Ramos (cell line): ENCODE measurements at regions not wholly inside any gene's neighbourhood (a gene's known extent, or its start where the extent isn't known, plus 50 kb on each side); places are given as distances from the start of the nearest gene placed in this dataset.

ENCODE experiments used
- in situ Hi-C: fragments of 300-500 bp; cut with MboI; formaldehyde crosslinking; loops from one replicate; pipeline ENCODE4 v1.14.3; 2022; ENCODE audit warnings: low sequenced_read_pairs; ENCODE audit not compliant: unreplicated experiment

DNA sequence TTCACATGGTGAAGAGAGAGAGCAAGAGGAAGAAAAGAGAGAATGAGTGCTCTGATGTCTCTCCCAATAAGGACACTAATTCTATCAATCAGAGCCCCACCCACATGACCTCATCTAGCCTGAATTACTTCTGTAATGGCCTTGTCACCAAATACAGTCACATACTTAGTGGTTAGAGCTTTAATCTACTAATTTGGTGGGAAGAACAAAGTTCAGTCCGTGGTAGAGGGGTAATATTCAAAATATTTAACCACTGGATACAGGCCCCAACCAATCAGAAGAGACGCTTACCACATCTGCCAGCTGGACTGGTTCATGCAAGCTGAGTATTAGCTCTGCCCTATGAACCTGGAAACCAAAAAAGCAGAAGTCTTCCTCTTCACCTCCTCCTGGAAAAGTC, 336.3 kb upstream of the NFE2L3 start:
- in situ Hi-C loops, result no loop called here

DNA sequence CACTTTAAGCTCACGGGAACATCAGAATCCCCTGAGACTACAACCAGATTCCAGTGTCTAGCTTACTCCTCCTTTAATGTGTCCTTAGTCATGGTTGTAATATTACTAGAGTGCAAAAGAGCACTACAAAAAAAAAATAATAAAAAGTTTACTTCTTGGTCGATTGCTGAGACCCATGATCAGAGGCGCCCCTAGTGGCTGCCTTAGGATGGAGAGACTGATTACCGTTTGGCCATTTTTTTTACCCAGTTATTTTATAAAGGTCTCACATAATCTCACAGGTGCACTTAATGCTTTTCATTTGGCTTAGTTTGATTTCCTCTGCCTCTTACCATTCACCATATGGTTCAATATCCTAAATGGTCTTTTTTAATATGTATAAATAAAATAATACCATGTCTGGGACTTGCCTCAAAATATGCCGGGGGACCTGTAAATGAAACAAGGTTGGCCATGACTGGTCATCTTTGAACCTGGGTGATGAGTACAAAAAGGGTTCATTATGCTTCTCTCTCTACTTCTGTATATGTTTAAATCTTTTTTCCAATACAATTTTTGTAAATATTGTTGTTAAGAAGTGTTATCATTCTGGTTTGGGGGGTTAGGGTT, 331.5 kb upstream of the NFE2L3 start:
- in situ Hi-C loops, result no loop called here

DNA sequence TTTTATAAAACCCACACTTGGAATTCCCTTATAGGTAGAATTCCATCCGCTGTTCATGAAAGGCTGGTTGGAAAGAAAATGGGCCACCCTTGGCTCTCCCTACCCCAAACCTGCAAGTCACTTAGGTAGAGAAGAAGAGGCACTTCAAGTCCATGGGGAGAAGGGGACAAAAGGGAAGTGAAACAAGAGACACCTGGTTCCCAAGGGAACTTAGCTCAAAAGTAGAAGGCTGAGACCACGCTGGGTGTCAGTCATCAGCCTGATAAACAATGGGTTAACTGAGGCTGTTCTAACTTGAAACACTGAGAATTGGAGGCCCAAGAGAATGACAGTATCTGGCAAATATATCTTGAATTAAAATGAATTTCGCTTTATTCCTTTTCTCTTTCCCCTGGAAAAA, 330.8 kb upstream of the NFE2L3 start:
- in situ Hi-C loops, result no loop called here

DNA sequence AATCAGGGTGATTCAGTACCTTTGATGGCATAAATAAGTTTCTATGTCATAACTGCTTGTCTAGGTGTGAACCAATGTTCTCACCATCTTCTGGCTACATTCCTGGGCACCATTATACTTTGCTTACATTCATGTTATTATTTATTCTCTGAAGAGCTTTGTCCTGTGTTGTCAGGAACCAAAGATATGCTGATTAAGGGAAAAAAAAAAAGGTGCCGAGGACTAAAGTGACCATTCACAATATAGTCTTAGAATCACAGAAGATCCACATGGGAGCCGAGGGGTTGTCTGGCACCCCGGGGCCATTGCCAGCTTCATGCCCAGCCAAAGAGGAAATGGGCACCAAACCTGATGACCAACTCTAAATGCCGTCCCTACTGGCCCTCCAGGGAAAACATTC, 329.2 kb upstream of the NFE2L3 start:
- in situ Hi-C loops, result no loop called here

DNA sequence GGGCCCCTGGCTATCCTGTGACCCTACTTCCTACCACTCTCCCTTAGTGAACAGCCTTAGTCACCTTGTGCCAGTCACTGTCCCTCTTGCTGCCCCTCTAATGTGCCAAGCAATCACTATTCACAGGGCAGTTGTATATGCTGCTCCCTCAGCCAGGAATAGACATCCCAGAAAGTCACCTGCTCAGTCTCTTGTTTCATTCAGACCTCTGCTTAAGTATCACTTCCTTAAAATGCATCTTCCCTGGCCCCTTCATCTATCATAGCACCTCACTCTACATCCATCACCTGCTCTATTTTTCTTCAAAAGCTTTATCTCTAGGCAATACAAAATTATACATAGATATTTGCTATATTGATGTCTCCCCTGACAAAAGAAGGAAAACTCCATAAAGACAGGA, 328.4 kb upstream of the NFE2L3 start:
- in situ Hi-C loops, result no loop called here

DNA sequence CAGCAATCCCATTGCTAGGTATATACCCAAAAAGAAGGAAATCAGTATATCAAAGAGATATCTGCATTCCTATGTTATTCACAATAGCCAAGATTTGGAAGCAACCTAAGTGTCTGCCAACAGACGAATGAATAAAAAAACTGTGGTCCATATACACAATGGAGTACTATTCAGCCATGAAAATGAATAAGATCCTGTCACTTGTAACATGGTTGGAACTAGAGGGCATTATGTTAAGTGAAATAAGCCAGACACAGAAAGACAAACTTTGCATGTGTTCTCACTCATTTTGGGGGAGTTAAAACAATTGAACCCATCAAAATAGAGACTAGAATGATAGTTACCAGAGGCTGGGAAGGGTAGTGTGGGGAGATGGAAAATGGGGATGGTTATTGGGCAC, 323.5 kb upstream of the NFE2L3 start:
- in situ Hi-C loops, result no loop called here

DNA sequence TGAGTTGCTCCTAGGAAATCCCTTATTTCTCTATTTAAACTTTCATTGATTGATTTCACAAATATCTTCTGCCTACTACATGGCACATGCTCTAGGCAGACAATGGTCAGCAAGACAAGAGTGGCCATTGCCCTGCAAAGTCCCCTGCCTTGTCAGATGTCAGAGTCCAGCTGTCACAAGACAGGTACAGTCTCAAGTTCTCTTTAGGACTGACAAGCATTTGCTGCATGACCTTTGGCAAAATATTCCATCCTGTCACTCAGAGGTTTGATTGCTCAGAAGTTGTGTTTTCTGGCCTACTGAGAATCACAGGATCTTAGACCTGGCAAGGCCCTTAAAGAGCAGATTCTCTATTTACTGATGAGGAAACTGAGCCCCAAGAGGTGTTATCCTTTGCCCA, 322.3 kb upstream of the NFE2L3 start:
- in situ Hi-C loops, result no loop called here

DNA sequence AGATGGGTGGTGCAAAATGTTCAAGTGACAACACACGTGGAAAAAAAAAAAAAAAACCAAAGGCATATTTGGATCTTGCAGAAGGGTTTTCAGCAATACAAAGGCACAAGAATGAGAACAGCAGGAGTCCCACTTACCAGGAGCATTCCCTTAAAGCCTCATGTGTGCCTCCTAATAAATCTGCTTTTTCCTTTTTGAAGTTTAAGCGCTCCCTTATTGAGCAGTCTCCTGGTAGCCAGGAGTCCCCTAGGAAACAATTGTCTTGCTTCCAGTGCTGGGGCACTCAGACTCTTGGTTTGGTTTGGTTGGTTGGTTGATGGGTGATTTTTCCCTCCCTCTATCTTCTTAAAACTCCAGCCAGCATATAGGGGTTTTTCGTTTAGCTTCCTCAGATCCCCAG, 321.8 kb upstream of the NFE2L3 start:
- in situ Hi-C loops, result no loop called here

DNA sequence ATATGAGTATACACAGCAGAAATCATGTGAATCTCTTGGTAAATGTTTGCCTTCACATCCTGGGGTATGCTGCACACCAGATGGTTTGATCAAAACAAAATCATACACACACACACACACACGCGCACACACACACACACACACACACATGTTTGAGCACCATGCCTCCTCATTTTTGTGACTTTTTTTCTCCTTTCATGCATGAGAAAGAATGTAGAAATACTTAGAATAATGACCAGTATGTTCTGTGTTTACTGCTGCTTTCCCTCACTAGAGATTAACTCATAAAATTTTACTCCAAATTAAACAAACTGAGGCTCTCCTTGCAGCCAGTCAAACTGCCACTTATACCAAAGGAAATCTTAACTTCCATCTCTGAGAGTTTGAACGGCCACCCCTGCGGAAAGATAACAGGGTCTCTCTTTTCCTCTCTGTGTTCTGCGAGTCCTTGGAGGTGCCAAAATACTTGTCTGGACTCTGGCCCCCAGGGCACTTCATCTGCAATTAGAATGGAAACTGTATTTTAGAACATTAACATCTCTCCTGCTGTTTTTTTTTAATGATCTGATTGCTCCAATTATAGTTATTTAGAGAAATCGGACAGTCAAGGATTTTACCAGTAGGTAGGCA, 320.8 kb upstream of the NFE2L3 start:
- in situ Hi-C loops, result no loop called here

DNA sequence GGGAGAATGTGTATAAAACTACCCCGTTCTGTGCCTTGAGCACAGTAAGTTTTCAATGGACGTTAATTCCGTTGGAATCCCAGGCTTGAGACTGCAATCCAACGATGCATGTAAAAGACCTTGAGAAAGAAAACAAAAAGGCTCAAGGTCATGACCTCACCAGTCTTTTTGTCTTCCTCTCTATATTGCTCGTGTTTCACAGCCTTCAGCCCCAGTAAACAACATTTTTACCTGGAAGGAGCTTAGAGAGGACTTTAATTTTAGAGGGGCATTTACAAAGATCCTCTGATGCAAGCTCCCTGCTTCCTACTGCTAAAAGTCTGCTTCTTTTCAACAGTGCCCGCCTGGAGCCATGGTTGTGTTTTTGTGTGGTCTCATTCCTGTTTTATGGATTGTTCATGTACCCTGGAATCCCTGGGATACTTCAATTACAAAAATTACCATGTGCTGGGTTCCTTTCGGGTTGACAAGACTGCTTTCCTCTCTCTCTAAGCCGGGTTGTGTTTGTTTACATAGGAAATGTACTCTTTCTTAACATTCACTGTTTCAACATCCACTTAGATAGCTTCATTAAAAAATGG, 320.1 kb upstream of the NFE2L3 start:
- in situ Hi-C loops, result no loop called here

DNA sequence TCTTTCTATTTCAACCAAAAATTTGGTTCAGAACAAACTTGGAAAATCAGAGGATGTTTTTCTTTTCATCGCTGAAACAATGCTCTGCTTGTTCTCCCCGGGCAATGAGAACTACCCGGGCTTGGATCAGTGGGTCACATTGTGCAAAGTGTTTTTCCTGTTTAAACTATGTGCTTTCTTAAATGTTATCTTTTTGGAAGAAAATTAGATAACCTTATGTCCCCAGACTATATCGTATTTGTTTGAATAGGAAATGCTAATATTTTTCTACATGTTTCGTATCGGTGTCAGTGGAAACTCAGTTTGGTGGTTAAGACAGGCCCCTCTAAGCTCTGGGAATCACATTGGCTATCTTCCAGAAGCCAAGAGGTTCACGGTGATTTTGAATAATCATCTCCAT, 319.5 kb upstream of the NFE2L3 start:
- in situ Hi-C loops, result no loop called here

DNA sequence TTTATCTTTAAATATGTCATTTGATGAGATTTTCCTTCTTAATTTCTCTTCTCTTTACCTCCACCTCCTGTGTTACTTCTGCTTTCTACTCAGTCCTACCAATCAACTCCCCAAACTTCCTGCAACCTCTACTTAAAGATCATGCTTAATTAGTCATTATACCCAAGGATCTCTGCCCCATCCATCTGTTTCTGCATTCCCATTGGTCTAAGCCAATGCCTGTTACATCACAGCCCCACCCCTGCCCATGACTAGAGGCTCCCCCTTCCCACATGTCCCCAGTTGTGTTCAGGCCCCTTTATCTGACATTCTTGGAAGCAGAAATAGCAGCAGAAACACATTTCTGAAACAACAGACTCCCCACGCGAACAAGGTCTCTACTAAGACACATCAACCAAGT, 319.1 kb upstream of the NFE2L3 start:
- in situ Hi-C loops, result no loop called here

DNA sequence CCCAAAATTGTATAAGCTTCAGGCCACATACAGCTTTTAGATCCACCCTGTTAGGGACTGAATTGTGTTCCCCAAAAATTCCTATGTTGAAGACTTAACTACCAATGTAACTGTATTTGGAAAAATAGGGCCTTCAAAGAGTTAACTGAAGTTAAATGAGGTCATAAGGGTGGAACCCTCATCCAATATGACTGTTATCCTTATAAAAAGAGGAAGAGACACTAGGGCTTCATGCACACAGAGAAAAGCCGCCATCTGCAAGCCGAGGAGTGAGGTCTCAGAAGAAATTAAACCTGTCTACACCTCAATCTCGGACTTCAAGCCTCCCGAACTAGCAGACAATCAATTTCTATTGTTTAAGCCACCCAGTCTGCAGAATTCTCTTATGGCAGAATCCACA, 317.9 kb upstream of the NFE2L3 start:
- in situ Hi-C loops, result no loop called here

DNA sequence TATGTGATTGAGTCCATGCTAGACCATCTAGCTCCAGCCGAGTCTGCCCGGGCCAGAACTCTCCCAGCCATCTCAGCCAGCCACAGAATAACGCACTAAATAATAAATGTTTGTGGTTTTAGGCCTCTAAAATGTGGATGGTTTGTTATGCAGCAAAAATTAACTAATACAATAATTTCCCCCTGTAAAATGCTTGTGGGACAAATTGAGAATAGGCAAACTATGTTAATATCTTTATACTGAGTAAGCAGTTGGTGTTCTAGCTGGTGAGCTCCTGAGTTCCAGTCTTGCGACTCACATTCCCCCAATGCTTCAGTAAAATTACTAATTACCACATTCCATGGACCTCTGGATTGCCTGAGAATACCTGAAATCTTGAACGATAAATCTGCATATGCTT, 316.8 kb upstream of the NFE2L3 start:
- in situ Hi-C loops, result no loop called here

DNA sequence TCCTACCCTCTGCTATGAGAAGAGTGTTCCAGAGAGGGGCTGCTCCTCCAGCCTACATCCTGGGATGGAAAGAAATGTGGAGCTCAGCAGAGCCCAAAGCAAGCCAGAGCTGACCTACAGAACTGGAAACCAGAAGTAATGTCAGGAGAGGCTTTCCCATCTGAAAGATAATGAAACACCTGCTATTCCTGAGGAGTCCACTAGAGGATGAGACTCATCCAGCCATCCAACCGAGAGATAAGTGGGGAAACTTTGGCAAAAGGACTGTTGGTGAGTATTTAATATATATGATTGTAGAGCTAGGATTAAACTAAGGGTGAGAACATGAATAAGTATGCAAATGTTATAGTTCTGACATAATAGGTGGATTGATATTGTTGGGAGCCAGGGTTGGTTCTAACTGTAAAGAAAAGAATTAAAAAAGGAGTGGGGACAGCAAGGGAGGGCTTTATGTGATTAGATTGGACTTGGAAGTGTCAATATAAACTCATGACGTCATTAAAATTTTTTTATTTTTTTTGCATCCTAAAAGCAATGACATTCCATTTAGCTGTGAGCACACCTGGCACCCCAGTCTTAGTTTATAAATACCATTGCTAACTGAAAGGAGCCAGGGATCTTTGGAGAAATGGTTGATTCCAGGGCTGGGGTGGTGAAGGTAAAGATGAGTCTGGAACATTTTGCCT, 312.8 kb upstream of the NFE2L3 start:
- in situ Hi-C loops, result no loop called here

DNA sequence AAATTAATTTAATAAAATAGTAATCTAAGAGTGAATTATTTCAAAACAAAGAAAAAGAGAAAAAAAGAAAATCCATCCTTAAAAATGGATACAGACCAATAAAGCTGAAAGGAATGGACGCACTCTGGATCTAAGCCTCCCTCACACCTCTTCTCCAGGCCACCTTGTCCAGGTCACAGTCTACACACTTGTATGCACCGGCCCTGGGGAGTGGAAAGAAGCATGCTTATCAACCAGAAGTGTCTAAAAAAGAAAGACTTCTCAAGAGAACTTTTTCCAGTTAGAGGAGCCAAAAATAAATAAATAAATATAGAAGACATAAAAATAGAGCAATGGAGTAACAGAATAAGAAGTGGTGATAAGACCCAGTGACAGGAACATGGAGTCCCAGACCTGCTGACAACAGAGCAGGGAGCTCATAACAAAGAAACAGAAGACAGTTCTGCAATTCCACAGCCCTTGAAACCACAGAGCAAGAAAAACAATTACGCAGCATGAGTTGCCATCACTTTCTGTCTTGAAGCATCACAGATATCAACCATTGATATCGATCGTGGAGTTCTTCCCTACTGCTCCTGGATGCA, 311.7 kb upstream of the NFE2L3 start:
- in situ Hi-C loops, result loop anchor here (10.0 kb wide), 1 partner anchor 266 kb away; no protein-coding TSS in a partner anchor

DNA sequence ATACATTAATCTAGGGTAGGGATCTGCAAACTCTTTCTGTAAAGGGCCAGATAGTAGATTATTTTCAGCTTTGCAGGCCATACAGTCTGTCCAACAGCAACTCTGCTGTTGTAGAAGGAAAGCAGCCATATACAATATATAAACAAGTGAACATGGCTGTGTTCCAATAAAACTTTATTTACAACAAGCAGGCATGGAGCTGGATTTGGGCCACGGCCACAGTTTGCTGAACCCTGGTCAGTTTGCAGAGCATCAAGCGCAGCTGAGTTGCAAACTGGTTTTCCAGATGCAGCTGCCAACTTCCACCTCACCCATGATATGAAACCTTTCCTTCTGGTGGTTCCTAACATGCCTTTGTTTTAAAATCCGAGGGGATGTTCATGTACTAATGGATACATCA, 310.4 kb upstream of the NFE2L3 start:
- in situ Hi-C loops, result loop anchor here (10.0 kb wide), 1 partner anchor 267 kb away; no protein-coding TSS in a partner anchor

DNA sequence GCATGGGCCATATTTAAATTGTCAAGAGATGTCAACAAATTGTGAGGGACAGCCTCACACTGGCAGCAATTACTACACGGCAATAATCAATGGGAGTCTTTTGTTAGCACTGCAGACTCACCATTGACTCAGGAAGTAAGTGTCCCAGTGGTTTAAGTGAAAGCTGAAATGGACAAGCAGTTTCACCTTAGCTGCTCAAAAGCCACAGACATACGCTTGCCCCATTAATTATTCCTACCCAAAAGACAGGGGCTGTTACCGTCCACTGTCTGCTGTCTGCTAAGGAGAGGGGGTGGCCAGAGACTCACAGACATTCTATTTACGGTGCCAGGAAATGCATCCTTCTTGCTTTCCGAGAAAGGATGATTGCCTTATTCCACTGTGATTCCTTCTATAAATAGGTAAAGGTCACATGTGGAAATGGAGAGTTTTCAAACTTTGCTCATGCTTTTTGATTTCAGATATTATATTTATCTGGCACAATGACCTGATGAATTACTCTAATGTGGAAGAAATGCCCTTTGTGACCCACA, 309.7 kb upstream of the NFE2L3 start:
- in situ Hi-C loops, result loop anchor here (10.0 kb wide), 1 partner anchor 267 kb away; no protein-coding TSS in a partner anchor

DNA sequence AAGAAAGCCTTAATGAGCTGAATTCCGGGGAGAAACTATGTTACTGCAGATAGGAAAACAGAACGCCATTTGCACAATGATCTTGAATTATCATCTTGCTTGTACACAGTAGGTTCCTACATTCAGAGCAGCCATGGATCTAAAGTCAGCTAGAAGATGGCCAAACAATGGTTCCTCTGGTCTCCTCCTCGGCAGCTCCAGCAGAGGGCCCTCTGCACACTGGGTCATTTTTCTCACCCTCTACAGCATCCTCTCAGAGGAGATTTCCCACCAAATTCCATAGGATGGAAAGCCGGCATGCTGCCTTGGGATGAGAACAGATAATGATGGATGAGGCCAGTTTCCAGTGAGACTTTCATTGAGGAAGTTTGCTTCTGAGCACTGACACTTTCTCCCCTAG, 308.5 kb upstream of the NFE2L3 start:
- in situ Hi-C loops, result loop anchor here (10.0 kb wide), 1 partner anchor 269 kb away; no protein-coding TSS in a partner anchor

DNA sequence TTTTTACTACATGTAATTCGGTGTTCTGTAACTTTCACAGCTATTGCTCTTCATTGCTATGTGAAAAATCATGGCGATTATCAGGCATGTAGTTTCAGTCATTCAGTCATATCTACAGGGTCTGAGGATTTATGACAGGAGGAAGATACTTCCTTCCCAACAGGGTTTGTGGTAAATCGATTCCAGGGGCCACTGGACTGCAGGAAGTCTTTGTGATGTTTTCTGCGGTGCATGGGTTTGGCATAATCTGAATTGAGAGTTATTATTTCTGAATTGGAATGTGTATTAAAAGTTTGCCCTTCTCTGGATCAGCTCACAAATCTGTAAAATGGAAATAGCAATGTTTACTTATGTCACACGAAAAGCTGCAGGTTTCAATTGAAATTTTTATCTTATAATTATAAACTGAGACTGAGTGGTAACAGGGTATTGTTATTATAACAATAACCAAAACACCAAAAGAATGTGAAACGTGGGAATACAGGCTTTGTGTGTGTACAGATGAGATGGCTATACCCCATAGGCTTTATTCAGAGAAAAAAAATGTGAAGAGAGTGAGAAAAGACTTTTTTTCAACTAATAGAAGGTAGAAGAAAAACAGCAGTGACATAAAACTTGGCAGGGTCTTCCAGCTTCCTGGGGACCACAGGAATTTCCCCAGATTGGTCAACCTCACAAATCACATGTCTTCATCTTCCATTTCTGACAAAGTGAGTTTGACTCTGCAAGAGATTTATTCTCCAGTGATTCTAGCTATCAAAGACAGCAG, 307.7 kb upstream of the NFE2L3 start:
- in situ Hi-C loops, result loop anchor here (10.0 kb wide), 1 partner anchor 269 kb away; no protein-coding TSS in a partner anchor
